ACC112 (cell line): ENCODE measurements at regions not wholly inside any gene's neighbourhood (a gene's known extent, or its start where the extent isn't known, plus 50 kb on each side); places are given as distances from the start of the nearest gene placed in this dataset.

Experiments used
- H2AFZ ChIP-seq: fragments of 200-600 bp; sonication (generic); one replicate; pipeline ENCODE4 v1.6.0; 2017; ENCODE audit warnings: antibody characterized with exemption, low read length; ENCODE audit not compliant: unreplicated experiment
- H3K27ac ChIP-seq: fragments of 200-600 bp; sonication (generic); 2 replicates; pipeline ENCODE4 v1.5.1; 2014; ENCODE audit warnings: low read depth, mild to moderate bottlenecking, antibody characterized with exemption, low read length, moderate library complexity
- H3K27me3 ChIP-seq: fragments of 200-600 bp; sonication (generic); 2 replicates; pipeline ENCODE4 v1.6.1; 2014; ENCODE audit warnings: mild to moderate bottlenecking, antibody characterized with exemption, low read length, moderate library complexity, mixed read lengths; ENCODE audit not compliant: insufficient read depth
- H3K36me3 ChIP-seq: fragments of 200-600 bp; sonication (generic); 2 replicates; pipeline ENCODE4 v1.6.1; 2016; ENCODE audit warnings: mild to moderate bottlenecking, antibody characterized with exemption, low read length, moderate library complexity, mixed read lengths; ENCODE audit not compliant: insufficient read depth
- H3K4me1 ChIP-seq: fragments of 200-600 bp; sonication (generic); one replicate; pipeline ENCODE4 v1.6.1; 2016; ENCODE audit warnings: low read length, mixed read lengths; ENCODE audit not compliant: insufficient read depth, unreplicated experiment, control insufficient read depth
- H3K4me3 ChIP-seq: fragments of 200-600 bp; sonication (generic); 2 replicates; pipeline ENCODE4 v1.5.1; 2014; ENCODE audit warnings: mild to moderate bottlenecking, low read depth, low read length
- H3K79me2 ChIP-seq: fragments of 200-600 bp; sonication (generic); one replicate; pipeline ENCODE4 v1.6.0; 2016; ENCODE audit warnings: low read length; ENCODE audit not compliant: control insufficient read depth, unreplicated experiment, insufficient read depth

GRCh38 chr1:81351864-81352263, 448.9 kb upstream of the ADGRL2 start:
- no peak overlapping the region for H2AFZ ChIP-seq
- H3K27ac ChIP-seq, result no peak overlapping the region
- H3K4me3 ChIP-seq, result no peak overlapping the region
- H3K4me1 ChIP-seq, result no peaks in the 10 kb centered on the region
- H3K79me2 ChIP-seq, result no peaks in the 10 kb centered on the region
- no peaks in the 10 kb centered on the region for H3K36me3 ChIP-seq
- no peaks in the 10 kb centered on the region for H3K27me3 ChIP-seq

- Histone ChIP-seq H2AFZ (no peak overlapping the region), H3K4me1 (no peaks in the 10 kb centered on the region), H3K36me3 (no peaks in the 10 kb centered on the region), H3K27ac (no peak overlapping the region), H3K4me3 (no peak overlapping the region), H3K27me3 (no peaks in the 10 kb centered on the region), H3K79me2 (no peaks in the 10 kb centered on the region)
Observed at GRCh38 chr1:81349194-81349965, 451.4 kb upstream of the ADGRL2 start.

GRCh38 chr1:81345110-81345509, 455.6 kb upstream of the ADGRL2 start:
- H3K27me3 ChIP-seq, result no peaks in the 10 kb centered on the region
- no peak overlapping the region for H3K4me3 ChIP-seq
- H3K79me2 ChIP-seq, result no peaks in the 10 kb centered on the region
- no peak overlapping the region for H2AFZ ChIP-seq
- H3K27ac ChIP-seq, result no peak overlapping the region
- H3K4me1 ChIP-seq, result peaks cover 3% of the 10 kb centered on the region
- no peaks in the 10 kb centered on the region for H3K36me3 ChIP-seq

GRCh38 chr1:81340239-81340638, 460.5 kb upstream of the ADGRL2 start:
- Histone ChIP-seq H3K27me3 (no peaks in the 10 kb centered on the region), H3K27ac (no peak overlapping the region), H2AFZ (no peak overlapping the region), H3K4me1 (peaks cover 3% of the 10 kb centered on the region), H3K36me3 (no peaks in the 10 kb centered on the region), H3K79me2 (no peaks in the 10 kb centered on the region), H3K4me3 (no peak overlapping the region)

GRCh38 chr1:81337226-81337625, 463.5 kb upstream of the ADGRL2 start:
- no peak overlapping the region for H3K4me3 ChIP-seq
- H3K27ac ChIP-seq, result no peak overlapping the region
- H3K27me3 ChIP-seq, result no peaks in the 10 kb centered on the region
- no peaks in the 10 kb centered on the region for H3K36me3 ChIP-seq
- H2AFZ ChIP-seq, result no peak overlapping the region
- peaks cover 3% of the 10 kb centered on the region for H3K4me1 ChIP-seq
- H3K79me2 ChIP-seq, result no peaks in the 10 kb centered on the region

- H3K4me1 ChIP-seq, result peaks cover 3% of the 10 kb centered on the region
- H3K36me3 ChIP-seq, result no peaks in the 10 kb centered on the region
- no peak overlapping the region for H3K4me3 ChIP-seq
- H3K27me3 ChIP-seq, result no peaks in the 10 kb centered on the region
- no peak overlapping the region for H3K27ac ChIP-seq
- no peaks in the 10 kb centered on the region for H3K79me2 ChIP-seq
- no peak overlapping the region for H2AFZ ChIP-seq
Observed at GRCh38 chr1:81335876-81336275, 464.9 kb upstream of the ADGRL2 start.

- H3K27me3 ChIP-seq, result no peaks in the 10 kb centered on the region
- no peaks in the 10 kb centered on the region for H3K4me1 ChIP-seq
- no peak overlapping the region for H2AFZ ChIP-seq
- H3K27ac ChIP-seq, result no peak overlapping the region
- no peaks in the 10 kb centered on the region for H3K36me3 ChIP-seq
- no peaks in the 10 kb centered on the region for H3K79me2 ChIP-seq
- H3K4me3 ChIP-seq, result no peak overlapping the region
Observed at GRCh38 chr1:81330521-81330920, 470.2 kb upstream of the ADGRL2 start.

GRCh38 chr1:81330111-81330510, 470.6 kb upstream of the ADGRL2 start:
- Histone ChIP-seq H3K36me3 (no peaks in the 10 kb centered on the region), H2AFZ (no peak overlapping the region), H3K27ac (no peak overlapping the region), H3K79me2 (no peaks in the 10 kb centered on the region), H3K4me1 (no peaks in the 10 kb centered on the region), H3K27me3 (no peaks in the 10 kb centered on the region), H3K4me3 (no peak overlapping the region)

GRCh38 chr1:81329041-81329440, 471.7 kb upstream of the ADGRL2 start:
- no peaks in the 10 kb centered on the region for H3K79me2 ChIP-seq
- no peak overlapping the region for H2AFZ ChIP-seq
- H3K4me1 ChIP-seq, result no peaks in the 10 kb centered on the region
- no peak overlapping the region for H3K4me3 ChIP-seq
- no peaks in the 10 kb centered on the region for H3K36me3 ChIP-seq
- H3K27me3 ChIP-seq, result no peaks in the 10 kb centered on the region
- H3K27ac ChIP-seq, result no peak overlapping the region

- no peak overlapping the region for H2AFZ ChIP-seq
- H3K79me2 ChIP-seq, result no peaks in the 10 kb centered on the region
- no peaks in the 10 kb centered on the region for H3K27me3 ChIP-seq
- H3K4me3 ChIP-seq, result no peak overlapping the region
- no peaks in the 10 kb centered on the region for H3K4me1 ChIP-seq
- H3K36me3 ChIP-seq, result no peaks in the 10 kb centered on the region
- no peak overlapping the region for H3K27ac ChIP-seq
Observed at GRCh38 chr1:81327743-81328142, 473.0 kb upstream of the ADGRL2 start.

GRCh38 chr1:81327103-81327710, 473.5 kb upstream of the ADGRL2 start:
- no peak overlapping the region for H3K27ac ChIP-seq
- H3K4me3 ChIP-seq, result no peak overlapping the region
- no peaks in the 10 kb centered on the region for H3K36me3 ChIP-seq
- no peak overlapping the region for H2AFZ ChIP-seq
- H3K79me2 ChIP-seq, result no peaks in the 10 kb centered on the region
- no peaks in the 10 kb centered on the region for H3K4me1 ChIP-seq
- H3K27me3 ChIP-seq, result no peaks in the 10 kb centered on the region
